Ovary (tissue), 7 donors: ENCODE measurements at regions not wholly inside any gene's neighbourhood (a gene's known extent, or its start where the extent isn't known, plus 50 kb on each side); places are given as distances from the start of the nearest gene placed in this dataset.

Source experiments
- DNase-seq, 5 donors: peaks; one replicate each; pipeline ENCODE4 v3.0.0-alpha.2; 2019 to 2020
- H3K27ac ChIP-seq, 2 donors: fragments of 200-600 bp; one replicate each; pipeline versions ENCODE4 v1.5.1 to v1.8.0; 2019 to 2022
- H3K27me3 ChIP-seq: fragments of 200-600 bp; one replicate; pipeline ENCODE4 v1.8.0; 2022
- H3K36me3 ChIP-seq: fragments of 200-600 bp; sonication (generic); one replicate; pipeline ENCODE4 v1.5.1; 2019
- H3K4me1 ChIP-seq: one replicate; pipeline ENCODE4 v1.8.1; 2013; ENCODE audit warnings: mild to moderate bottlenecking, moderate library complexity; ENCODE audit not compliant: insufficient read depth
- H3K4me3 ChIP-seq: fragments of 200-600 bp; sonication (generic); one replicate; pipeline ENCODE4 v1.5.1; 2017
- H3K9me3 ChIP-seq, 2 donors: fragments of 200-600 bp in 1 of 2; sonication (generic) in 1 of 2; one replicate each; pipeline versions ENCODE4 v1.5.1 to v1.8.1; 2013 to 2019; ENCODE audit warnings: mild to moderate bottlenecking in 1 of 2, moderate library complexity in 1 of 2
- CTCF ChIP-seq, 3 donors: fragments of 450-650 bp in 2 of 3; fragments of 200-600 bp in 1 of 3; IDR thresholded peaks; one replicate each; pipeline versions ENCODE4 v1.5.1 to v1.8.0; 2016 to 2022; ENCODE audit warnings: antibody characterized with exemption in 3 of 3, mild to moderate bottlenecking in 1 of 3
- EP300 ChIP-seq: sonication (generic); formaldehyde crosslinking; IDR thresholded peaks from one replicate; pipeline ENCODE4 v1.6.1; 2017; ENCODE audit warnings: antibody characterized with exemption
- POLR2A ChIP-seq: fragments of 450-650 bp; IDR thresholded peaks from one replicate; pipeline ENCODE4 v1.6.1; 2017; ENCODE audit warnings: antibody characterized with exemption, mild to moderate bottlenecking, moderate library complexity
- WGBS, 3 donors: extraction: QIAGEN DNeasy Blood & Tissue Kit in 1 of 3; methylation state at CpG; one replicate each; pipeline versions ENCODE4 v1.1.5 to v1.1.7; 2013 to 2017; 5-methylcytosine and 5-hydroxymethylcytosine counted together
- intact Hi-C, 4 donors: fragments of 100-400 bp; cut with DNase I; formaldehyde crosslinking; loops; one replicate each; pipeline versions ENCODE4 v1.11.0 to v1.15.1; 2022 to 2023
- donor health status: DM: no; HTN: no; CAD: no; lungs with moderate emphysema.
- donor health status: DM: no; HTN: no; CAD: no.
- donor health status: Bipolar disorder and iron deficiency.
- donor health status: DM: no; HTN: no; CAD: no.
- donor health status: DM: yes; HTN: yes; CAD: no.

GRCh38 chr18:78786776-78787175 lies 192.8 kb upstream of the SALL3 start:
- H3K9me3 ChIP-seq: no peaks in the 10 kb centered on the region
- no peaks in the 10 kb centered on the region for H3K36me3 ChIP-seq
- intact Hi-C loops: no loop called here
- H3K27ac ChIP-seq: no peak overlapping the region
- WGBS, 3 donors: 91% methylated on average over 17 to 19 of the region's 20 CpGs
- H3K27me3 ChIP-seq: no peaks in the 10 kb centered on the region
- no peak for TF ChIP-seq CTCF (IDR thresholded peaks at IDR 0.05)
- TF ChIP-seq EP300: no peak
- TF ChIP-seq POLR2A: no peak
- H3K4me3 ChIP-seq: no peak overlapping the region
- H3K4me1 ChIP-seq: no peaks in the 10 kb centered on the region
- DNase-seq: no peak

GRCh38 chr18:78787751-78788150 lies 191.9 kb upstream of the SALL3 start:
- no peak for DNase-seq
- H3K36me3 ChIP-seq: no peaks in the 10 kb centered on the region
- no peak overlapping the region for H3K4me3 ChIP-seq
- H3K4me1 ChIP-seq: no peaks in the 10 kb centered on the region
- H3K27ac ChIP-seq: no peak overlapping the region
- no peaks in the 10 kb centered on the region for H3K9me3 ChIP-seq
- WGBS, 3 donors: 68 to 81% (median 69%) methylated on average over 8 of the region's 8 CpGs
- TF ChIP-seq EP300 (no peak), CTCF (IDR thresholded peaks at IDR 0.05) (no peak)
- intact Hi-C loops: no loop called here
- no peaks in the 10 kb centered on the region for H3K27me3 ChIP-seq

- peak in 1 of 5 donors; percentile 14 for DNase-seq
- 76 to 81% (median 80%) methylated on average over 14 of the region's 14 CpGs for WGBS, 3 donors
- H3K27me3 ChIP-seq: no peaks in the 10 kb centered on the region
- no peak overlapping the region for H3K27ac ChIP-seq
- H3K36me3 ChIP-seq: no peaks in the 10 kb centered on the region
- no peaks in the 10 kb centered on the region for H3K4me1 ChIP-seq
- intact Hi-C loops: no loop called here
- no peak for TF ChIP-seq POLR2A
- no peak for TF ChIP-seq EP300
- no peak for TF ChIP-seq CTCF (IDR thresholded peaks at IDR 0.05)
- no peak overlapping the region for H3K4me3 ChIP-seq
- H3K9me3 ChIP-seq: no peaks in the 10 kb centered on the region
These were observed 191.5 kb upstream of the SALL3 start for GRCh38 chr18:78788161-78788560.

GRCh38 chr18:78789850-78790249 lies 189.8 kb upstream of the SALL3 start:
- Histone ChIP-seq H3K27ac (no peak overlapping the region), H3K27me3 (no peaks in the 10 kb centered on the region), H3K4me1 (no peaks in the 10 kb centered on the region), H3K4me3 (no peak overlapping the region), H3K36me3 (no peaks in the 10 kb centered on the region), H3K9me3 (no peaks in the 10 kb centered on the region)
- intact Hi-C loops: no loop called here
- TF ChIP-seq POLR2A (no peak), CTCF (IDR thresholded peaks at IDR 0.05) (no peak), EP300 (no peak)
- DNase-seq: no peak
- 64 to 77% (median 65%) methylated on average over 11 of the region's 11 CpGs for WGBS, 3 donors

GRCh38 chr18:78790511-78790910 lies 189.1 kb upstream of the SALL3 start:
- Histone ChIP-seq H3K4me1 (no peaks in the 10 kb centered on the region), H3K27ac (no peak overlapping the region), H3K27me3 (no peaks in the 10 kb centered on the region), H3K9me3 (no peaks in the 10 kb centered on the region), H3K36me3 (no peaks in the 10 kb centered on the region), H3K4me3 (no peak overlapping the region)
- TF ChIP-seq CTCF (IDR thresholded peaks at IDR 0.05) (no peak), POLR2A (no peak)
- intact Hi-C loops: no loop called here
- 89 to 94% (median 91%) methylated on average over 6 of the region's 6 CpGs for WGBS, 3 donors
- DNase-seq: no peak
